ENCODE measurements at regions not wholly inside any gene's neighbourhood (a gene's known extent, or its start where the extent isn't known, plus 50 kb on each side); places are given as distances from the start of the nearest gene placed in this dataset.

DNA sequence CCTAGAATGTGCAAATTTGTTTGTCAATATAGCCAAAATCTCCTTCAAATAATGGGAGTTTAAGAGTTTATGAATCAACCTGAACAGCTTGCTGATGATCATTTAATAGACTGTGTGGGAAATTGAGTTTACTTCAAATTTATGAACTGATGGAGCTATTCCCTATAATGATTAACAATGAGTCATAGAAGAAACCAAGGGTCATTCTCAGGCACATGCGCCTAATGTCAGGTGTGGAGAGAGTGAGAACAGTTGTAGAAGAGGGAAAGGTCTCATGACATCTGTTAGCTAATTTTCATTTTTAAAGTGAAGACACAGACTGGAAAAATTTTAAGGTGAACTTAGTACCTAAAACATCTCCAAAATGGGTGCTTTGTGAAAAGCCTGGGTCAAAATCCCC, 191.8 kb downstream of the BMP4 start:
- Mint-ChIP-seq H3K4me1 (peaks cover 2% of the 10 kb centered on the region; the same call in 1 of the 3 replicates), H3K36me3 (ENCODE audit: low read depth) (no peaks in the 10 kb centered on the region), H3K27me3 (ENCODE audit: insufficient read depth, low read depth, poor library complexity) (no peaks in the 10 kb centered on the region), H3K4me3 (no peak overlapping the region), H3K27ac (no peak overlapping the region), H3K9me3 (no peaks in the 10 kb centered on the region; the same call in 2 of the 3 replicates)
- TF ChIP-seq EZH2 (IDR thresholded peaks at IDR 0.05; ENCODE audit: low read depth, unreplicated experiment) (no peak), ETS1 (IDR thresholded peaks at IDR 0.05) (no peak)
- Histone ChIP-seq H3K4me1 (ENCODE audit: insufficient read depth) (no peaks in the 10 kb centered on the region), H3K27ac (ENCODE audit: low read depth) (no peak overlapping the region), H3K4me3 (no peak overlapping the region), H2AFZ (no peak overlapping the region), H3K9me2 (ENCODE audit: insufficient read depth) (no peaks in the 10 kb centered on the region), H3K27me3 (ENCODE audit: insufficient read depth) (no peaks in the 10 kb centered on the region), H3K4me2 (no peak overlapping the region), H3K36me3 (ENCODE audit: insufficient read depth) (no peaks in the 10 kb centered on the region), H3F3A (replicated peaks; ENCODE audit: low read depth) (no peaks in the 10 kb centered on the region), H4K20me1 (replicated peaks; ENCODE audit: insufficient read depth) (no peaks in the 10 kb centered on the region), H3K79me2 (replicated peaks; ENCODE audit: insufficient read depth) (no peaks in the 10 kb centered on the region)
- DNase-seq (ENCODE audit: low spot score): no peak
- ATAC-seq: no peak

DNA sequence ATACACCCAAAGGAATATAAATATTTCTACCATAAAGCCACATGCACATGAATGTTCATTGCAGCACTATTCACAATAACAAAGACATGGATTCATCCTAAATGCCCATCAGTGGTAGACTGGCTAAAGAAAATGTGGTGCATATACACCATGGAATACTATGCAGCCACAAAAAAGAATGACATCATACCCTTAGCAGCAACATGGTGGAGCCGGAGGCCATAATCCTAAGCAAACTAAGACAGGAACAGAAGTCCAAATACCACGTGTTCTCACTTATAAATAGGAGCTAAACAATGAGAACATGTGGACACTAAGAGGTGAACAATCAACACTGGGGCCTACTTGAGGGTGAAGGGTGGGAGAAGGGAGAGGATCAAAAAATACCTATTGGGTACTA, 198.5 kb downstream of the BMP4 start:
- Mint-ChIP-seq H3K27me3 (ENCODE audit: insufficient read depth, low read depth, poor library complexity) (no peaks in the 10 kb centered on the region), H3K4me3 (no peak overlapping the region), H3K27ac (no peak overlapping the region), H3K4me1 (no peaks in the 10 kb centered on the region), H3K9me3 (peaks cover 18% of the 10 kb centered on the region), H3K36me3 (ENCODE audit: low read depth) (peaks cover 12% of the 10 kb centered on the region)
- Histone ChIP-seq H3K9me2 (ENCODE audit: insufficient read depth) (0 out of 2 replicates have a peak, but pooled peaks cover 13% of the 10 kb centered on the region), H3K4me3 (no peak overlapping the region), H2AFZ (no peak overlapping the region), H4K20me1 (replicated peaks; ENCODE audit: insufficient read depth) (no peaks in the 10 kb centered on the region), H3F3A (replicated peaks; ENCODE audit: low read depth) (no peaks in the 10 kb centered on the region), H3K4me1 (ENCODE audit: insufficient read depth) (no peaks in the 10 kb centered on the region), H3K27me3 (ENCODE audit: insufficient read depth) (no peaks in the 10 kb centered on the region), H3K79me2 (replicated peaks; ENCODE audit: insufficient read depth) (no peaks in the 10 kb centered on the region), H3K36me3 (ENCODE audit: insufficient read depth) (no peaks in the 10 kb centered on the region), H3K4me2 (no peak overlapping the region), H3K27ac (ENCODE audit: low read depth) (no peak overlapping the region)
- ATAC-seq (no peak), DNase-seq (ENCODE audit: low spot score) (no peak)
- no peak for TF ChIP-seq EZH2phosphoT487 (IDR thresholded peaks at IDR 0.05; ENCODE audit: unreplicated experiment)
- TF ChIP-seq CREB1 (CRISPR knock-in tag; IDR thresholded peaks at IDR 0.05; ENCODE audit: low read depth): no peak
- TF ChIP-seq ZNF331 (CRISPR knock-in tag; IDR thresholded peaks at IDR 0.05; ENCODE audit: low read depth): no peak
- no peak for TF ChIP-seq EZH2 (IDR thresholded peaks at IDR 0.05; ENCODE audit: low read depth, unreplicated experiment)
- no peak for TF ChIP-seq CTCF (conservative IDR thresholded peaks at IDR 0.05; ENCODE audit: low read depth in 2 of 2)
- TF ChIP-seq NANOG (IDR thresholded peaks at IDR 0.05; ENCODE audit: borderline replicate concordance): no peak
- no peak for TF ChIP-seq ZNF462 (CRISPR knock-in tag; IDR thresholded peaks at IDR 0.05)
- TF ChIP-seq REST (IDR thresholded peaks at IDR 0.05; ENCODE audit: unreplicated experiment): no peak

Data from GM23338 (cell line).